Kidney tubule cell (primary cell): ENCODE measurements at regions not wholly inside any gene's neighbourhood (a gene's known extent, or its start where the extent isn't known, plus 50 kb on each side); places are given as distances from the start of the nearest gene placed in this dataset.

ENCODE experiments used
- DNase-seq: peaks from one replicate; pipeline ENCODE4 v3.0.0-alpha.2; 2018; ENCODE audit warnings: low spot score

- no peak for DNase-seq
Observed at GRCh38 chr2:143953451-143954030, 566.4 kb downstream of the ZEB2 start.

GRCh38 chr2:143952536-143952935 lies 567.4 kb downstream of the ZEB2 start:
- no peak for DNase-seq

- DNase-seq = no peak
Observed at GRCh38 chr2:143950704-143951103, 569.2 kb downstream of the ZEB2 start.

- DNase-seq = no peak
Observed at GRCh38 chr2:143949121-143949848, 570.6 kb downstream of the ZEB2 start.

- DNase-seq = no peak
Observed at GRCh38 chr2:143948710-143949109, 571.2 kb downstream of the ZEB2 start.

DNA sequence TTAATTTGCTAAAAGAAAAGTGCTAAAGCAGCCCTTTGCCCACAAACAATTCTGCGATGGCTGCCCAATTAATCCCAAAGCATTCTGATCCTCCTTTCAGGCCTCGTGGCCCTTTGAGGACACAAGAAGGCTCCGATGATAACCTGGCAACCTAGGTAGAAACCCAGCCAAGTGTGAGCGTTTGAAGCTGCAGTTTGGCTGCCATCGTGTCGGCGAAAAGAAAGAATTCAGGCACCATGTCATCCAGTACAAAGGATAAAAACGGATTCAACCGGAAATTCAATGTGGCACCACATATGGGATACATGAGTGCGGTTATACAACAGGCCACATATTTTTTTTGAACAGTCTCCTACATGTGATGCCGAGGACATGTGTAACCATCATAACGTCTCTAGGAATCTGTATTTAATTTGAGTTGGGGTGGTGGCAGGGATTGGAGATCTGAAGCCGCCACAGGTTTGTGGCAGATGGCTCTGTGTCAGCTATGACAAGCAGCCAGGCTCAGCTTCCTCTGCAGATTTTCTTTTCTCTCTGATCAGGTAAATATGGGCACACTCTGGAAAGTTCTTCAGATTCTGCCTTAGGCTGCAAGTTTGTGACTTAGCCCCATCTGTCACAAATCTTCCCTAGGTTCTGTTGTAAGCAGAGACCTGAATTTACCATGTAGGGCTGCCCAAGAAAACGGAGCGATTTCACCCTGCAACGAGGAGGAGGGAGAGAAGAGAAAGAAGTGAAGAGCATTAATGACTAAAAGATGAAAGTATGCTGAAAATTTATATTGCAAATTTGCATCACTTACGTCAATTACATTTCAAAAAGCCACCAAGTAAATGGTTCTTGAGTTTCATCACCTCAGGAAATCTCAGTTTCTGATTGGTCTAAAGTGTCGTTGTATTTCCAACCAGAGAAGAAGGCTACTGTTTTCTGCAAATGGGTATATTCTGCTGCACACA lies 573.2 kb downstream of the ZEB2 start:
- DNase-seq = no peak

DNA sequence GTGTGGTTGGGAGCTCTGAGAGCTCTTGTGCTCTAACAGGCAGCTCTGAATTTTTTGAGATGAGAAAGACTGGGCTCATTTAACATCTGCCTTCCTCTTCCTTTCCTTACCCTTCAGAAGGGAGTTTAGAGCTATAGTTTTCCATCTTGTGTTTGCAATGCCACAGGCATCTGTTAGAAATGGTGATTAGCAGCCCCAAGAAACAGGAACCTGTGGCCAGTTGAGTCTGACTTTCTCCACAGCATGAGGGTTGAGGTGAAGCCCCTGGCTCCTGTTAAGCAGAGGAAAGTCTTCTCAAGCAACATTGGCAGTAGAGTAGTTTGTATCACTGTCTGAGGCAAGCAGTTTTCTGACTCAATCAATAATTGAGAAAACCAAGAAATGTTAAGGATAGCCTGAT lies 577.4 kb downstream of the ZEB2 start:
- no peak for DNase-seq

- DNase-seq = peak; percentile 58
Observed at GRCh38 chr2:143940720-143941119, 579.2 kb downstream of the ZEB2 start.

- no peak for DNase-seq
Observed at GRCh38 chr2:143939626-143940330, 580.1 kb downstream of the ZEB2 start.

- DNase-seq = no peak
Observed at GRCh38 chr2:143937723-143938350, 582.1 kb downstream of the ZEB2 start.

GRCh38 chr2:143936848-143937722 lies 582.8 kb downstream of the ZEB2 start:
- DNase-seq = peak; percentile 42

GRCh38 chr2:143936538-143936847 lies 583.4 kb downstream of the ZEB2 start:
- no peak for DNase-seq

- no peak for DNase-seq
Observed at GRCh38 chr2:143935482-143935752, 584.5 kb downstream of the ZEB2 start.

- DNase-seq = peak; percentile 70
Observed at GRCh38 chr2:143934626-143935481, 585.1 kb downstream of the ZEB2 start.

GRCh38 chr2:143933946-143934569 lies 585.9 kb downstream of the ZEB2 start:
- no peak for DNase-seq

DNA sequence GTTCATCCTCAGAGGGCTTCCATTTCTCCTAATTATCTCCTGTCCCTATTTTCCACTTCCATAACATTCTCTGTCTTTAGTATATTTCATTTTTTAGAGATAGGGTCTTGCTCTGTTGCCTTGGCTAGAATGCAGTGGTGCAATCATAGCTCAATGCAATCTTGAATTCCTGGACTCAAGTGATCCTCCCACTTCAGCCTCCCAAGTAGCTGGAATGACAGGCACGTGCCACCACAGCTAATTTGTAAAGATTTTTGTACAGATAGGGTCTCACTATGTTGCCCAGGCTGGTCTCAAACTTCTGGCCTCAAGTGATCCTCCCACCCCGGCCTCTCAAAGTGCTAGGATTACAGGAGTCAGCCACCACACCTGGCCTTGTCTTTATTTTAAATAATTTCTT lies 589.0 kb downstream of the ZEB2 start:
- no peak for DNase-seq

DNA sequence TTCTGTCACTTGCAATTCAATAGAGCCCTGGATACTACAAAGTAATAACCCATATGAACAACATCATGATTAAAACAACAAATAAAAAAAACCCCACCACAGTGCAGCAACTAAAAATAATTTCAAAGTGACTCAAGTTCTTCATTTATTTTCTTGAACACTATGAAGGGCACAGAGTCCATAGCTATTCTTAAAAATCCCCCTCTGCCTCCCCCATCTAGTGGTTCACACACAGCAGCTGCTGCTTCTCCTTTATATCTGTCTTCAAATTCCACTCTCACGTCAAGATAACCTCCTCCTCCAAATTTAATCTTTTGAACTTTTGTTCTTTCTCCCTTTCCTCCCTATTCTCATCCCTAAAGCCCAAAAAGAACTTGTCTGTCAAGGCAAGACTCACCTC lies 591.3 kb downstream of the ZEB2 start:
- DNase-seq = no peak

DNA sequence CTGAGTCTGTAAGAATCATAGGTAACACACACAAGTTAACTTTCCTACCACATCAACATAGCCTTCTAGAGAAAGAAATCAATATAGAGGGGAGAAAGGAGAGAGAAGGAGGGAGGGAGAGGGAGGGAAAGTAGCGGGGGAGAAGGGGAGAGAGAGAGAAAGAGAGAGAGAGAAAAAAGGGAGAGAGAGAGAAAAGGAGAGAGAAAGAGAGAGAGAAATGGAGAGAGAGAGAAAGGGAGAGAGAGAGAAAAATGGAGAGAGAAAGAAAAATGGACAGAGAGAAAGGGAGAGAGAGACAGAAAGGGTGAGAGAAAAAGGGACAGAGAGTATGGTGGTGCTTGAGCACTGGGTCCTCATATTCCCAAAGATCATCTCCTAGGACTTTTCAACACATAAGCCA lies 591.7 kb downstream of the ZEB2 start:
- no peak for DNase-seq

DNA sequence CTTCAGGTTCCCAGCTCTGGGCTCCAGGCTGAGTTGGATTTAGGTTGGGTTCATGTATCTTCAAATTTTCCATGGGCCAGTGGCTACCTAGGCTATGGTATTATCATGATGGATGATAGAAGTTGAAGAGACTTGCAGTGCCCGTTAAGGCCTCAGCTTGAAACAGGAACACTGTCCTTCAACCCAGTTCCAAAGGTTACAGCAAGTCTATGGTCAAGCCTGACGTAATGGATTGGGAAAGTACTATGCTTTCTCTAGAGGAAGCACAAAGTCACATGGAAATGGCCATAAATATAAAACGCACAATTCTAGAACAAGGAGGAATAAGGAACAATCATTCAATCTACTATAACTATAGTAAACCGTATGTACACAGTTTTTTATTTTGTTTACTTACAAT lies 593.2 kb downstream of the ZEB2 start:
- DNase-seq = no peak
